OCI-LY3 (cell line): ENCODE measurements at regions not wholly inside any gene's neighbourhood (a gene's known extent, or its start where the extent isn't known, plus 50 kb on each side); places are given as distances from the start of the nearest gene placed in this dataset.

Source experiments
- EZH2phosphoT487 ChIP-seq: fragments of 200-600 bp; shearing (Covaris generic); IDR thresholded peaks from 2 replicates; pipeline ENCODE4 v1.6.1; 2018; ENCODE audit warnings: antibody characterized with exemption, mixed run types, low read depth
- TF ChIP-seq, protein P1 (sequence below): fragments of 200-600, 300-600 bp; sonication (generic); IDR thresholded peaks from 2 replicates; pipeline ENCODE4 v1.5.1; 2014; ENCODE audit warnings: antibody characterized with exemption, low read length, low read depth

DNA sequence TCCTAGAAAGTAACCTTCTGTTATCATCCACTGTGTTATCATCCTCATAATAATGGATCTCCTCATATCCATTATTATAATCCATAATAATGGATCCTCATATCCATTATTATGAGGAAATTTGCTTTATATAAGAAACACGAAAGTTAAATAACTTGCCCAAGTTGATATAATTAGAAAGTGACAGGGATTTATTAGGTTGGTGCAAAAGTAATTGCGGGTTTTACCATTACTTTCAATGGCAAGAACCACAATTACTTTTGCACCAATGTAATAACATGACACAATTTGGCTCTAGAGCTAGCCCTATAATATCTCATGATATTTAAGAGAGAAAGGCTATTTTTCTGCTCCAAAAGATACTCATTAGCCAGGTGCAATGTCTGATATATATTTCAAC lies 275.7 kb upstream of the STXBP5 start:
- TF ChIP-seq, protein P1, sequence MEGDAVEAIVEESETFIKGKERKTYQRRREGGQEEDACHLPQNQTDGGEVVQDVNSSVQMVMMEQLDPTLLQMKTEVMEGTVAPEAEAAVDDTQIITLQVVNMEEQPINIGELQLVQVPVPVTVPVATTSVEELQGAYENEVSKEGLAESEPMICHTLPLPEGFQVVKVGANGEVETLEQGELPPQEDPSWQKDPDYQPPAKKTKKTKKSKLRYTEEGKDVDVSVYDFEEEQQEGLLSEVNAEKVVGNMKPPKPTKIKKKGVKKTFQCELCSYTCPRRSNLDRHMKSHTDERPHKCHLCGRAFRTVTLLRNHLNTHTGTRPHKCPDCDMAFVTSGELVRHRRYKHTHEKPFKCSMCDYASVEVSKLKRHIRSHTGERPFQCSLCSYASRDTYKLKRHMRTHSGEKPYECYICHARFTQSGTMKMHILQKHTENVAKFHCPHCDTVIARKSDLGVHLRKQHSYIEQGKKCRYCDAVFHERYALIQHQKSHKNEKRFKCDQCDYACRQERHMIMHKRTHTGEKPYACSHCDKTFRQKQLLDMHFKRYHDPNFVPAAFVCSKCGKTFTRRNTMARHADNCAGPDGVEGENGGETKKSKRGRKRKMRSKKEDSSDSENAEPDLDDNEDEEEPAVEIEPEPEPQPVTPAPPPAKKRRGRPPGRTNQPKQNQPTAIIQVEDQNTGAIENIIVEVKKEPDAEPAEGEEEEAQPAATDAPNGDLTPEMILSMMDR = no peak
- no peak for TF ChIP-seq EZH2phosphoT487
